GM18499 (cell line): ENCODE measurements at regions not wholly inside any gene's neighbourhood (a gene's known extent, or its start where the extent isn't known, plus 50 kb on each side); places are given as distances from the start of the nearest gene placed in this dataset.

ENCODE experiments used
- ATAC-seq: cut with Tn5 transposase; IDR thresholded peaks from one replicate; pipeline ENCODE4 v1.9.1; 2021; ENCODE audit warnings: moderate number of reproducible peaks; ENCODE audit not compliant: insufficient read depth, unreplicated experiment

GRCh38 chr13:44197791-44198770 is 175.5 kb upstream of the SERP2 start:
- peak; percentile 78 for ATAC-seq

- ATAC-seq, result no peak
Observed at GRCh38 chr13:44198826-44199225, 174.8 kb upstream of the SERP2 start.

GRCh38 chr13:44199627-44200207 is 173.9 kb upstream of the SERP2 start:
- ATAC-seq, result no peak

GRCh38 chr13:44206434-44206833 is 167.2 kb upstream of the SERP2 start:
- no peak for ATAC-seq

GRCh38 chr13:44207476-44207875 is 166.1 kb upstream of the SERP2 start:
- no peak for ATAC-seq

- ATAC-seq, result no peak
Observed at GRCh38 chr13:44210525-44210924, 163.1 kb upstream of the SERP2 start.

GRCh38 chr13:44211286-44211685 is 162.3 kb upstream of the SERP2 start:
- no peak for ATAC-seq

- no peak for ATAC-seq
Observed at GRCh38 chr13:44211704-44212346, 161.8 kb upstream of the SERP2 start.

- no peak for ATAC-seq
Observed at GRCh38 chr13:44212633-44213396, 160.8 kb upstream of the SERP2 start.

GRCh38 chr13:44218501-44219240 is 155.0 kb upstream of the SERP2 start:
- no peak for ATAC-seq

- no peak for ATAC-seq
Observed at GRCh38 chr13:44219577-44220548, 153.8 kb upstream of the SERP2 start.

GRCh38 chr13:44220948-44221347 is 152.7 kb upstream of the SERP2 start:
- no peak for ATAC-seq

GRCh38 chr13:44221657-44222056 is 152.0 kb upstream of the SERP2 start:
- ATAC-seq, result no peak

- no peak for ATAC-seq
Observed at GRCh38 chr13:44223770-44224444, 149.7 kb upstream of the SERP2 start.

GRCh38 chr13:44224450-44225149 is 149.0 kb upstream of the SERP2 start:
- no peak for ATAC-seq

- no peak for ATAC-seq
Observed at GRCh38 chr13:44229371-44230030, 144.1 kb upstream of the SERP2 start.

GRCh38 chr13:44230071-44230470 is 143.6 kb upstream of the SERP2 start:
- no peak for ATAC-seq
